ENCODE measurements at regions not wholly inside any gene's neighbourhood (a gene's known extent, or its start where the extent isn't known, plus 50 kb on each side); places are given as distances from the start of the nearest gene placed in this dataset.

GRCh38 chr1:90786709-90787108 lies 69.6 kb upstream of the BARHL2 start:
- no peak for ATAC-seq
- no peak for DNase-seq
- TF ChIP-seq CTCF (IDR thresholded peaks at IDR 0.05): no peak
- WGBS, 2 donors: 77 to 80% methylated on average over 3 of the region's 3 CpGs
- H3K4me3 ChIP-seq: no peak overlapping the region
- no peaks in the 10 kb centered on the region for H3K36me3 ChIP-seq
- no peak overlapping the region for H3K27ac ChIP-seq
- intact Hi-C loops (cut with DNase I): no loop called here
- H3K4me1 ChIP-seq: no peaks in the 10 kb centered on the region
- no peaks in the 10 kb centered on the region for H3K9me3 ChIP-seq
- no peaks in the 10 kb centered on the region for H3K27me3 ChIP-seq
- FAIRE-seq: no peak

- FAIRE-seq (no peak), ATAC-seq (no peak), DNase-seq (no peak)
- no peaks in the 10 kb centered on the region for H3K4me1 ChIP-seq
- no peak for TF ChIP-seq CTCF (IDR thresholded peaks at IDR 0.05)
- 84 to 89% methylated on average over 2 of the region's 2 CpGs for WGBS, 2 donors
- H3K9me3 ChIP-seq: no peaks in the 10 kb centered on the region
- H3K36me3 ChIP-seq: no peaks in the 10 kb centered on the region
- H3K27me3 ChIP-seq: no peaks in the 10 kb centered on the region
- no peak overlapping the region for H3K4me3 ChIP-seq
- intact Hi-C loops (cut with DNase I): no loop called here
- H3K27ac ChIP-seq: no peak overlapping the region
Measured at GRCh38 chr1:90784186-90784847, 67.2 kb upstream of the BARHL2 start.

- no peak for DNase-seq
- no peak for FAIRE-seq
- no peak for TF ChIP-seq CTCF (IDR thresholded peaks at IDR 0.05)
- WGBS, 2 donors: 78 to 85% methylated on average over 6 of the region's 6 CpGs
- ATAC-seq: no peak
- H3K27ac ChIP-seq: no peak overlapping the region
- H3K36me3 ChIP-seq: no peaks in the 10 kb centered on the region
- H3K4me3 ChIP-seq: no peak overlapping the region
- H3K9me3 ChIP-seq: no peaks in the 10 kb centered on the region
- no peaks in the 10 kb centered on the region for H3K4me1 ChIP-seq
- no peaks in the 10 kb centered on the region for H3K27me3 ChIP-seq
- intact Hi-C loops (cut with DNase I): no loop called here
Measured at GRCh38 chr1:90783181-90783580, 66.1 kb upstream of the BARHL2 start.

GRCh38 chr1:90782046-90782445 lies 64.9 kb upstream of the BARHL2 start:
- Histone ChIP-seq H3K9me3 (no peaks in the 10 kb centered on the region), H3K4me3 (no peak overlapping the region), H3K27ac (no peak overlapping the region), H3K4me1 (no peaks in the 10 kb centered on the region), H3K36me3 (no peaks in the 10 kb centered on the region), H3K27me3 (no peaks in the 10 kb centered on the region)
- no peak for FAIRE-seq
- TF ChIP-seq CTCF (IDR thresholded peaks at IDR 0.05): no peak
- ATAC-seq: no peak
- intact Hi-C loops (cut with DNase I): no loop called here
- 78 to 85% methylated on average over 2 of the region's 2 CpGs for WGBS, 2 donors
- DNase-seq: no peak

GRCh38 chr1:90781534-90781933 lies 64.4 kb upstream of the BARHL2 start:
- intact Hi-C loops (cut with DNase I): no loop called here
- no peak for TF ChIP-seq CTCF (IDR thresholded peaks at IDR 0.05)
- 57 to 79% methylated on average over 6 of the region's 6 CpGs for WGBS, 2 donors
- ATAC-seq: no peak
- Histone ChIP-seq H3K9me3 (no peaks in the 10 kb centered on the region), H3K4me3 (no peak overlapping the region), H3K4me1 (no peaks in the 10 kb centered on the region), H3K27me3 (no peaks in the 10 kb centered on the region), H3K27ac (no peak overlapping the region), H3K36me3 (no peaks in the 10 kb centered on the region)
- FAIRE-seq: no peak
- no peak for DNase-seq
